GM20000 (cell line): ENCODE measurements at regions not wholly inside any gene's neighbourhood (a gene's known extent, or its start where the extent isn't known, plus 50 kb on each side); places are given as distances from the start of the nearest gene placed in this dataset.

ENCODE experiments used
- DNase-seq: peaks from one replicate; pipeline ENCODE4 v3.0.0; 2012; ENCODE audit warnings: low spot score
- CTCF ChIP-seq: IDR thresholded peaks from 2 replicates; pipeline ENCODE4 v1.5.1; 2012; ENCODE audit warnings: mild to moderate bottlenecking, control low read depth; ENCODE audit errors: extremely low read depth, missing control alignments

- TF ChIP-seq CTCF: no peak
- no peak for DNase-seq
Measured at GRCh38 chr3:81932681-81933080, 171.2 kb upstream of the GBE1 start.

DNA sequence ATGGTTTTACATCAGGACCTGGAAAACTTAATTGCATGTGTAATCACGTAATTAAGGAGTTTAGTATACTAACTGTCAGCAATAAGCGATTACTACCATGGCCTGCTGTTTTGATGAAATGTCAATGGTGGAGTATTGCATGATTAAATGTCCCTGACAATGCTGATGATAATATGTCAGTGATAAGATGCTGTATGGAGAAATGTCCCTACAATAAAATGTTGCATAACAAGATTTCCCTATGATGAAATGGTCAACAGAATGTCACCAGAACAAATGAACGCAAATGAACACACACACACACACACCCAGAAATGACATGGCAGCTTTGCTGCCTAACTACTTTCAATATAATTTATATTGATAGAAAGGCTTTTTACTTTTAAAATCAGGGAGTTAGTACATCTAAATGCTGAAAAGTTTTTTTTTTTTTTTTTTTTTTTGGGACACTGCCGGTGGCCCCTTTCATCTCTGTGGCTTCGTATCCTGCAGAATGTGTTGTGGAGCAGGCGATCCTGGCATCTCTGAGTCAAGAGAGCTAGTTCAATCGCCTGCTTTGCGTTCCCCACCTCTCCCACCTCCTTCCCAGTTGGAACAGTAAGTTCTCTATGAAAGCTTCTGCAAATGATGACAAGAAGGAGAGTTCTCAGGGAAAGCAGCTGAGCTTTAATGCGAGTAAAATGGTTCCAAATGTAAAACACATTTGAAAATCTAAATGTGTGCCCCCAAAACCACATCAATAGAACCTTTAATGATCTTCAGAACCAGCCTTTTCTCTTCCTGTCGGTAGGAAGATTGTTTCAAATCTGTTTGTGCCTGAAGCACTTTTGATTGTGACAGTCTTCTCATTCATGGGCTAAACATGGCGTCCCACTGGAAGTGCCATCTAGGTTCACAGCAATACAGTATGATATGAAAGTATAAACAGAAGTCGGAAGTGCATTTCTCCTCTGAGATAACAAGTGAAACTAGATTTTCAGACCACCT is 170.1 kb upstream of the GBE1 start:
- no peak for DNase-seq
- TF ChIP-seq CTCF: no peak

DNA sequence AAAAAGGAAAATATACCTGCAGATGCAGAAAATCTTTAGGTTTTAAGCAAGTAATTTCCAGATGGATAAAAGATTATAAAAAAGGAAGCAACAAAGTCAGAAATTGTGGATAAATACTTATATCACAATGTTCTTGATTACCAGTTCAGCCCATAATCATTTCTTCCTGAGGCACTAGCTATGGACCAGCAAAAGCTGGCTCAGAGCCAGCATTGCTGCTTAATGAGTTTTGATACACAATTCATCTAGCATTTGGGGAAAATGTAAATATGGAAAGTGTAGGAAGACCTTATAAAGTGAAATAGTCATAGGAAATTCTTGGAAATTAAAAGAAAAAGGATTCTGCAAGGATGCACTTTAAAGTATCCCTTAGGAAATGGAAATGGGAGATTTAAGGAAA is 168.3 kb upstream of the GBE1 start:
- TF ChIP-seq CTCF: no peak
- no peak for DNase-seq

GRCh38 chr3:81927811-81928210 is 166.4 kb upstream of the GBE1 start:
- TF ChIP-seq CTCF: no peak
- no peak for DNase-seq

- no peak for DNase-seq
- no peak for TF ChIP-seq CTCF
Measured at GRCh38 chr3:81925385-81925784, 163.9 kb upstream of the GBE1 start.

DNA sequence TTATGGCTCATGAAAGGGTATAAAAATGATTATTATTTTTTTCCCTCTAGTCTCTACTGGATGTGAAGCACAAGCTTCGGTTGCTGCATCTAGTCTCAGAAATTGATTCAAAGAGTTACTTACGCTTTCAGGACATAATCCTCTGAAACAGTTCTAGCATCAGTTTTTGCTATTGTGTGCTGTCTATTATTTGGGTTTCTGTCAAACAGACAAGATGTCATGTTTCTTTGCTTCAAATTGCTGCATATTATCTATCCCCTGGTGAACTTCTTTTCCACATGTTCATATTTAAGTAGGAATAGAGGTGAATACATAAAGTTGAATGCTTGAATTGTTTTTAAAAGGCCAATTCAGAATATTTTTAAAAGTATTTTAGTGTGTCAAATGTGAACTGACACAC is 161.6 kb upstream of the GBE1 start:
- DNase-seq: no peak
- no peak for TF ChIP-seq CTCF

- no peak for DNase-seq
- no peak for TF ChIP-seq CTCF
Measured at GRCh38 chr3:81922404-81922803, 161.0 kb upstream of the GBE1 start.
